ENCODE measurements at regions not wholly inside any gene's neighbourhood (a gene's known extent, or its start where the extent isn't known, plus 50 kb on each side); places are given as distances from the start of the nearest gene placed in this dataset.

DNA sequence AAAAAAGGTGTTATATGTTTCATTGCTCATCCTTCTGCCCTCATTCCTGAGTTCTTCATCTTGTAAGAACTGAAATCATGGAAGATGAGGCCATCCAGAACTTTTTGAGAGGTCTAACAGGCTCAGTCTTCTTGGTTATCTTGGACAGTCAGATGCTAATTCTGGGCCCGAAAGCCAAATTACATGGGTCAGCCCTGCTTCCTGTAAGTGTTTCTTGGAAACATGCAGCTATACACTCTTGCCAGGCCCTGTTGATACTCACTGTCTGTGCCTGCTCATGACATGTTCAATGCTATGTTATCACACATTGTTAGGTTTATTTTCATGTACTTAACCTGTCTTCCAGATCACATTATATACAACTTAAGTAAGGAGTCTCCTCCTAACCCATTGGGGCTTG, 542.5 kb downstream of the NUF2 start:
- Histone ChIP-seq H3K18ac (ENCODE audit: insufficient read length, low read depth, low read length) (no peak overlapping the region), H3K23ac (ENCODE audit: insufficient read length, low read depth, low read length) (no peak overlapping the region), H4K91ac (ENCODE audit: insufficient read length, low read depth, low read length) (no peak overlapping the region), H3K23me2 (ENCODE audit: insufficient read length, low read depth, low read length, poor library complexity, severe bottlenecking) (no peaks in the 10 kb centered on the region), H2BK20ac (ENCODE audit: low read depth, low read length, poor library complexity, severe bottlenecking) (no peak overlapping the region), H3K56ac (ENCODE audit: insufficient read length, low read depth, low read length) (no peak overlapping the region), H2AK5ac (ENCODE audit: insufficient read length, low read length) (no peak overlapping the region), H3K14ac (ENCODE audit: insufficient read depth, low read length) (no peak overlapping the region), H2BK12ac (ENCODE audit: insufficient read length, low read depth, low read length) (no peak overlapping the region), H3K79me1 (ENCODE audit: insufficient read depth, low read depth, low read length, poor library complexity, severe bottlenecking) (no peaks in the 10 kb centered on the region), H2BK120ac (ENCODE audit: low read depth, low read length, poor library complexity, severe bottlenecking) (no peak overlapping the region), H2BK5ac (ENCODE audit: insufficient read length, low read length) (no peak overlapping the region), H3K4me2 (ENCODE audit: insufficient read depth, insufficient read length, low read length) (no peak overlapping the region), H4K20me1 (ENCODE audit: control insufficient read depth, insufficient read depth, insufficient read length) (no peaks in the 10 kb centered on the region), H2AFZ (ENCODE audit: low read length) (no peak overlapping the region), H3K27me3 (ENCODE audit: insufficient read depth, low read length) (no peaks in the 10 kb centered on the region), H3K9ac (ENCODE audit: extremely low read depth, insufficient read length, low read length) (no peak overlapping the region), H3K27ac (ENCODE audit: insufficient read length, low read depth, low read length) (no peak overlapping the region), H4K5ac (ENCODE audit: insufficient read length, low read depth, low read length) (no peak overlapping the region), H3T11ph (ENCODE audit: low read length) (no peak overlapping the region), H3K4ac (ENCODE audit: low read depth, low read length) (no peak overlapping the region), H2BK15ac (ENCODE audit: low read depth, low read length) (no peak overlapping the region), H3K9me3 (ENCODE audit: control insufficient read depth, low read depth, low read length) (no peaks in the 10 kb centered on the region), H3K79me2 (ENCODE audit: insufficient read depth, low read length) (no peaks in the 10 kb centered on the region), H4K8ac (replicated peaks; ENCODE audit: insufficient read length, low read depth, low read length) (no peak overlapping the region), H3K4me1 (ENCODE audit: insufficient read depth, low read length) (no peaks in the 10 kb centered on the region)
- no peak for DNase-seq
- Mint-ChIP-seq H3K27me3 (ENCODE audit: low read depth) (no peaks in the 10 kb centered on the region), H3K4me1 (peaks cover 0 to 3% of the 10 kb centered on the region in 2 experiments; a peak in 2 of 4 replicates), H3K36me3 (ENCODE audit: insufficient read depth in 1 of 3, low read depth in 3 of 3) (peaks cover 0 to 11% (median 0%) of the 10 kb centered on the region in 3 experiments; a peak in 2 of 7 replicates), H3K9me3 (peaks cover 0 to 8% of the 10 kb centered on the region in 2 experiments; a peak in 2 of 5 replicates), H3K27ac (no peak overlapping the region), H3K4me3 (no peak overlapping the region)
- TF ChIP-seq, protein P1, sequence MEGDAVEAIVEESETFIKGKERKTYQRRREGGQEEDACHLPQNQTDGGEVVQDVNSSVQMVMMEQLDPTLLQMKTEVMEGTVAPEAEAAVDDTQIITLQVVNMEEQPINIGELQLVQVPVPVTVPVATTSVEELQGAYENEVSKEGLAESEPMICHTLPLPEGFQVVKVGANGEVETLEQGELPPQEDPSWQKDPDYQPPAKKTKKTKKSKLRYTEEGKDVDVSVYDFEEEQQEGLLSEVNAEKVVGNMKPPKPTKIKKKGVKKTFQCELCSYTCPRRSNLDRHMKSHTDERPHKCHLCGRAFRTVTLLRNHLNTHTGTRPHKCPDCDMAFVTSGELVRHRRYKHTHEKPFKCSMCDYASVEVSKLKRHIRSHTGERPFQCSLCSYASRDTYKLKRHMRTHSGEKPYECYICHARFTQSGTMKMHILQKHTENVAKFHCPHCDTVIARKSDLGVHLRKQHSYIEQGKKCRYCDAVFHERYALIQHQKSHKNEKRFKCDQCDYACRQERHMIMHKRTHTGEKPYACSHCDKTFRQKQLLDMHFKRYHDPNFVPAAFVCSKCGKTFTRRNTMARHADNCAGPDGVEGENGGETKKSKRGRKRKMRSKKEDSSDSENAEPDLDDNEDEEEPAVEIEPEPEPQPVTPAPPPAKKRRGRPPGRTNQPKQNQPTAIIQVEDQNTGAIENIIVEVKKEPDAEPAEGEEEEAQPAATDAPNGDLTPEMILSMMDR (conservative IDR thresholded peaks at IDR 0.05), result no peak
- no CpG with 5 or more reads among the region's 1 CpG for WGBS (ENCODE audit: extremely low coverage, insufficient read length, low lambda C conversion rate)
